IMR-90 (cell line): ENCODE measurements at regions not wholly inside any gene's neighbourhood (a gene's known extent, or its start where the extent isn't known, plus 50 kb on each side); places are given as distances from the start of the nearest gene placed in this dataset.

Experiments used
- BHLHE40 ChIP-seq: fragments of 150-350 bp; IDR thresholded peaks from 2 replicates; pipeline ENCODE4 v1.6.1; 2016; ENCODE audit warnings: mild to moderate bottlenecking, low read depth, low read length
- CEBPB ChIP-seq: IDR thresholded peaks from 2 replicates; pipeline ENCODE4 v1.6.1; 2012; ENCODE audit warnings: low read depth, low read length, improper control_type of control experiment
- CTCF ChIP-seq: conservative IDR thresholded peaks from 2 replicates; pipeline ENCODE4 v1.5.1; 2012; ENCODE audit warnings: mild to moderate bottlenecking, low read depth, low read length, improper control_type of control experiment
- ELK1 ChIP-seq: fragments of 150-350 bp; IDR thresholded peaks from 2 replicates; pipeline ENCODE4 v1.6.1; 2016; ENCODE audit warnings: low read depth, mild to moderate bottlenecking, low read length, moderate library complexity, borderline replicate concordance
- MAFK ChIP-seq: IDR thresholded peaks from 2 replicates; pipeline ENCODE4 v1.6.1; 2012; ENCODE audit warnings: low read depth, low read length, improper control_type of control experiment
- MXI1 ChIP-seq: IDR thresholded peaks from 2 replicates; pipeline ENCODE4 v1.6.1; 2012; ENCODE audit warnings: low read depth, mild to moderate bottlenecking, low read length, moderate library complexity, borderline replicate concordance
- POLR2A ChIP-seq: IDR thresholded peaks from 2 replicates; pipeline ENCODE4 v1.6.1; 2012; ENCODE audit warnings: mild to moderate bottlenecking, low read depth, low read length
- RAD21 ChIP-seq: IDR thresholded peaks from 2 replicates; pipeline ENCODE4 v1.6.1; 2012; ENCODE audit warnings: low read length, improper control_type of control experiment
- RCOR1 ChIP-seq: IDR thresholded peaks from 2 replicates; pipeline ENCODE4 v1.6.1; 2012; ENCODE audit warnings: mild to moderate bottlenecking, low read length, improper control_type of control experiment; ENCODE audit not compliant: insufficient replicate concordance
- RFX5 ChIP-seq: IDR thresholded peaks from 2 replicates; pipeline ENCODE4 v1.8.0; 2012; ENCODE audit warnings: low read depth, mild to moderate bottlenecking, low read length, moderate library complexity
- USF2 ChIP-seq: fragments of 150-350 bp; IDR thresholded peaks from 2 replicates; pipeline ENCODE4 v1.6.1; 2017; ENCODE audit warnings: mild to moderate bottlenecking, antibody characterized with exemption, low read length, low read depth

- TF ChIP-seq RFX5 (no peak), RCOR1 (no peak), CTCF (no peak), RAD21 (no peak), POLR2A (no peak), MAFK (no peak), USF2 (no peak), ELK1 (no peak), BHLHE40 (no peak), CEBPB (no peak), MXI1 (no peak)
Measured at GRCh38 chr5:52498607-52499006, 289.1 kb upstream of the ITGA1 start.
